H1 (cell line): ENCODE measurements at regions not wholly inside any gene's neighbourhood (a gene's known extent, or its start where the extent isn't known, plus 50 kb on each side); places are given as distances from the start of the nearest gene placed in this dataset.

Experiments used
- POLR2AphosphoS5 ChIP-seq: IDR thresholded peaks from 2 replicates; pipeline ENCODE4 v1.6.1; 2011; ENCODE audit warnings: low read depth, low read length
- SIX5 ChIP-seq: IDR thresholded peaks from 2 replicates; pipeline ENCODE4 v1.6.1; 2011; ENCODE audit warnings: mild to moderate bottlenecking, low read depth, low read length
- TAF7 ChIP-seq: optimal IDR thresholded peaks from 2 replicates; pipeline ENCODE3; 2011; ENCODE audit warnings: low read depth, mild to moderate bottlenecking, inconsistent platforms, low read length, moderate library complexity, borderline replicate concordance
- TF ChIP-seq, protein P1 (sequence below): fragments of 300-600 bp; sonication (generic); IDR thresholded peaks from 2 replicates; pipeline ENCODE4 v1.7.1; 2012; ENCODE audit warnings: low read length, moderate library complexity, mild to moderate bottlenecking, inconsistent platforms; ENCODE audit not compliant: insufficient replicate concordance

DNA sequence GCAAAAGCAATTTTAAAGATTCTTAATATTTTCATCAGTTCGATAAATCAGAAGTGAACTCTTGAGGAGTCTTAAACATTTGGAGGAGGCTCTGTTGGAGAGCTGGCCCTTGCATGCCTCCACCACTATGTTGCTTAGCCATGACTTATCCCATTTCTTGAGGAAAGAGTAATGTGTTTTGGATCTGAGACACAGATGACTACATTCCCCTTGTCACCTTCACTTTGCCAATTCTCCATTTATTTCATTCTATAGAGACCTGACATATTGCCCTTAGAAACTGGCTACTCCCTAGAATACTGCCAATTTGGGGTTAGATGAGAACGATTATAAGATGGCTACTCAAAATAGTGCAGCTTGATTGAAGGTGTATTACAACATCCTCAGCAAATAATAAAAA is 157.4 kb upstream of the TMEM260 start (continued):
- TF ChIP-seq, protein P1, sequence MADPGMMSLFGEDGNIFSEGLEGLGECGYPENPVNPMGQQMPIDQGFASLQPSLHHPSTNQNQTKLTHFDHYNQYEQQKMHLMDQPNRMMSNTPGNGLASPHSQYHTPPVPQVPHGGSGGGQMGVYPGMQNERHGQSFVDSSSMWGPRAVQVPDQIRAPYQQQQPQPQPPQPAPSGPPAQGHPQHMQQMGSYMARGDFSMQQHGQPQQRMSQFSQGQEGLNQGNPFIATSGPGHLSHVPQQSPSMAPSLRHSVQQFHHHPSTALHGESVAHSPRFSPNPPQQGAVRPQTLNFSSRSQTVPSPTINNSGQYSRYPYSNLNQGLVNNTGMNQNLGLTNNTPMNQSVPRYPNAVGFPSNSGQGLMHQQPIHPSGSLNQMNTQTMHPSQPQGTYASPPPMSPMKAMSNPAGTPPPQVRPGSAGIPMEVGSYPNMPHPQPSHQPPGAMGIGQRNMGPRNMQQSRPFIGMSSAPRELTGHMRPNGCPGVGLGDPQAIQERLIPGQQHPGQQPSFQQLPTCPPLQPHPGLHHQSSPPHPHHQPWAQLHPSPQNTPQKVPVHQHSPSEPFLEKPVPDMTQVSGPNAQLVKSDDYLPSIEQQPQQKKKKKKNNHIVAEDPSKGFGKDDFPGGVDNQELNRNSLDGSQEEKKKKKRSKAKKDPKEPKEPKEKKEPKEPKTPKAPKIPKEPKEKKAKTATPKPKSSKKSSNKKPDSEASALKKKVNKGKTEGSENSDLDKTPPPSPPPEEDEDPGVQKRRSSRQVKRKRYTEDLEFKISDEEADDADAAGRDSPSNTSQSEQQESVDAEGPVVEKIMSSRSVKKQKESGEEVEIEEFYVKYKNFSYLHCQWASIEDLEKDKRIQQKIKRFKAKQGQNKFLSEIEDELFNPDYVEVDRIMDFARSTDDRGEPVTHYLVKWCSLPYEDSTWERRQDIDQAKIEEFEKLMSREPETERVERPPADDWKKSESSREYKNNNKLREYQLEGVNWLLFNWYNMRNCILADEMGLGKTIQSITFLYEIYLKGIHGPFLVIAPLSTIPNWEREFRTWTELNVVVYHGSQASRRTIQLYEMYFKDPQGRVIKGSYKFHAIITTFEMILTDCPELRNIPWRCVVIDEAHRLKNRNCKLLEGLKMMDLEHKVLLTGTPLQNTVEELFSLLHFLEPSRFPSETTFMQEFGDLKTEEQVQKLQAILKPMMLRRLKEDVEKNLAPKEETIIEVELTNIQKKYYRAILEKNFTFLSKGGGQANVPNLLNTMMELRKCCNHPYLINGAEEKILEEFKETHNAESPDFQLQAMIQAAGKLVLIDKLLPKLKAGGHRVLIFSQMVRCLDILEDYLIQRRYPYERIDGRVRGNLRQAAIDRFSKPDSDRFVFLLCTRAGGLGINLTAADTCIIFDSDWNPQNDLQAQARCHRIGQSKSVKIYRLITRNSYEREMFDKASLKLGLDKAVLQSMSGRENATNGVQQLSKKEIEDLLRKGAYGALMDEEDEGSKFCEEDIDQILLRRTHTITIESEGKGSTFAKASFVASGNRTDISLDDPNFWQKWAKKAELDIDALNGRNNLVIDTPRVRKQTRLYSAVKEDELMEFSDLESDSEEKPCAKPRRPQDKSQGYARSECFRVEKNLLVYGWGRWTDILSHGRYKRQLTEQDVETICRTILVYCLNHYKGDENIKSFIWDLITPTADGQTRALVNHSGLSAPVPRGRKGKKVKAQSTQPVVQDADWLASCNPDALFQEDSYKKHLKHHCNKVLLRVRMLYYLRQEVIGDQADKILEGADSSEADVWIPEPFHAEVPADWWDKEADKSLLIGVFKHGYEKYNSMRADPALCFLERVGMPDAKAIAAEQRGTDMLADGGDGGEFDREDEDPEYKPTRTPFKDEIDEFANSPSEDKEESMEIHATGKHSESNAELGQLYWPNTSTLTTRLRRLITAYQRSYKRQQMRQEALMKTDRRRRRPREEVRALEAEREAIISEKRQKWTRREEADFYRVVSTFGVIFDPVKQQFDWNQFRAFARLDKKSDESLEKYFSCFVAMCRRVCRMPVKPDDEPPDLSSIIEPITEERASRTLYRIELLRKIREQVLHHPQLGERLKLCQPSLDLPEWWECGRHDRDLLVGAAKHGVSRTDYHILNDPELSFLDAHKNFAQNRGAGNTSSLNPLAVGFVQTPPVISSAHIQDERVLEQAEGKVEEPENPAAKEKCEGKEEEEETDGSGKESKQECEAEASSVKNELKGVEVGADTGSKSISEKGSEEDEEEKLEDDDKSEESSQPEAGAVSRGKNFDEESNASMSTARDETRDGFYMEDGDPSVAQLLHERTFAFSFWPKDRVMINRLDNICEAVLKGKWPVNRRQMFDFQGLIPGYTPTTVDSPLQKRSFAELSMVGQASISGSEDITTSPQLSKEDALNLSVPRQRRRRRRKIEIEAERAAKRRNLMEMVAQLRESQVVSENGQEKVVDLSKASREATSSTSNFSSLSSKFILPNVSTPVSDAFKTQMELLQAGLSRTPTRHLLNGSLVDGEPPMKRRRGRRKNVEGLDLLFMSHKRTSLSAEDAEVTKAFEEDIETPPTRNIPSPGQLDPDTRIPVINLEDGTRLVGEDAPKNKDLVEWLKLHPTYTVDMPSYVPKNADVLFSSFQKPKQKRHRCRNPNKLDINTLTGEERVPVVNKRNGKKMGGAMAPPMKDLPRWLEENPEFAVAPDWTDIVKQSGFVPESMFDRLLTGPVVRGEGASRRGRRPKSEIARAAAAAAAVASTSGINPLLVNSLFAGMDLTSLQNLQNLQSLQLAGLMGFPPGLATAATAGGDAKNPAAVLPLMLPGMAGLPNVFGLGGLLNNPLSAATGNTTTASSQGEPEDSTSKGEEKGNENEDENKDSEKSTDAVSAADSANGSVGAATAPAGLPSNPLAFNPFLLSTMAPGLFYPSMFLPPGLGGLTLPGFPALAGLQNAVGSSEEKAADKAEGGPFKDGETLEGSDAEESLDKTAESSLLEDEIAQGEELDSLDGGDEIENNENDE, result no peak
- no peak for TF ChIP-seq TAF7
- TF ChIP-seq POLR2AphosphoS5, result no peak
- no peak for TF ChIP-seq SIX5
